ENCODE measurements at regions not wholly inside any gene's neighbourhood (a gene's known extent, or its start where the extent isn't known, plus 50 kb on each side); places are given as distances from the start of the nearest gene placed in this dataset.

DNA sequence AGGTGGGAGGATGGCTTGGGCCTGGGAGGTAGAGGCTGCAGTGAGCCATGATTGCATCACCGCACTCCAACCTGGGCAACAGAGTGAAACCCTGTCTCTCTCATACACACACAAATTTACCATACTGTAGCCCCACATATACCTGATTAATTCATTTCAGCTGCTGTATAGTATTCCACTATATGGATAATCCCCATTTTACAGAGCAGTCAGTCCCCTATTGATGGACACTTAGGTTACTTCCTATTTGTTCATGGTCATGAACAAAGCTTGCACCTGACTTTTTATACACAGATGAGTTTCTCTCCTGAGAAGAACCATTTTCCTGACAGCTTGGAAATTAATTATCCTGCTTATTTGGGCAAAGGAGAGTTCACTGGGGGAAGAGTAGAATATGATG is 59.2 kb downstream of the EMX2 start:
- no peak for DNase-seq

DNA sequence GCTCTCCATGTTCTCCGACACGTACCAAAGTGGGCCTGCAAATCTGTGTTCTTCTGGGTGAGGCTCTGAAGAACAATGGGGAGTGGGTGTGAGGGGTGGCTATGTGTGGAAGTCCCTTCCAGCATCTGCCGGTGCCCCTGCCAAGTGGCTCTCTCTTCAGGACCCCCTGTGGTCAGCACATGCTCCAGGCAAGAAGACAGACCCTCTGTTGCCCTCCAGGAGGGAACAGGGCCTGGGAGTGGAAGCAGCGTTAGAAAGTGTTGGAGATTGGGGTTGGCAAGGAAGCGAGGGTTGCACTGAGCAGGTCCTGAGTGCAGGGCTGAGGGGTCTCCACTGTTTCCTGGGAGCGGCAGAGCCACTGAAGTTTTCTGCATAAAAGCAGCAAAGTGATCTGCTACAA is 60.5 kb downstream of the EMX2 start:
- H3K36me3 Mint-ChIP-seq, result no peaks in the 10 kb centered on the region
- H3K27me3 Mint-ChIP-seq, result peaks cover 0 to 16% (median 11%) of the 10 kb centered on the region in 3 donors
- ATAC-seq (ENCODE audit: low read depth in 2 of 2) (no peak), DNase-seq (no peak)
- H3K27ac Mint-ChIP-seq, result no peak overlapping the region
- H3K9me3 Mint-ChIP-seq, result peaks cover 0 to 11% (median 6%) of the 10 kb centered on the region in 7 donors
- no peaks in the 10 kb centered on the region for H3K4me1 Mint-ChIP-seq
- peak overlapping the region in 1 of 8 donors; percentile 5 for H3K4me3 Mint-ChIP-seq

More for the DNA sequence above, 59.2 kb downstream of the EMX2 start:
- Mint-ChIP-seq H3K27me3 (peaks cover 0 to 16% (median 11%) of the 10 kb centered on the region in 3 donors), H3K4me3 (no peak overlapping the region), H3K9me3 (peaks cover 0 to 11% (median 6%) of the 10 kb centered on the region in 7 donors), H3K4me1 (no peaks in the 10 kb centered on the region), H3K27ac (no peak overlapping the region), H3K36me3 (no peaks in the 10 kb centered on the region)
- no peak for ATAC-seq (ENCODE audit: low read depth in 2 of 2)

DNA sequence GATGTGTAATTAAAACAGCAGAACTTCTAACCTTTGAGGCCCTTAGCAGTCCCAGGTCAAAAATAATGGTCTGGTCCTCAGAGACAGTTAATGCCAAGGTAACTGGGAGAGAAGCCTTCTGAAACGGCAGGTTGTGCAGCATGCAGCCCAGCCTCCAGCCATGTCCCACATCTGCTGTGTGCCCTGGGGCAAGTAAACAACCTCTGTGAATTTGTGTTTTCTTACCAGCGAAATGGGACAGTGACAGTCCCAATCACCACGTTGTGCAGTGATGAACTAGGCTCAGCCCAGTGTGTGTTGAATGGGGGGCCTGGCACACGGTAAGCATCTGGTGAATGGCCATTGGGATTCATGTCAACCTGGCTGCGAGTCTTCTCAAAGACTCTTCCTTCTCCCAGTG is 61.2 kb downstream of the EMX2 start:
- peaks cover 0 to 10% (median 6%) of the 10 kb centered on the region in 7 donors for H3K9me3 Mint-ChIP-seq
- H3K27ac Mint-ChIP-seq, result no peak overlapping the region
- no peaks in the 10 kb centered on the region for H3K36me3 Mint-ChIP-seq
- ATAC-seq (ENCODE audit: low read depth in 2 of 2) (no peak), DNase-seq (no peak)
- no peaks in the 10 kb centered on the region for H3K4me1 Mint-ChIP-seq
- no peak overlapping the region for H3K4me3 Mint-ChIP-seq
- H3K27me3 Mint-ChIP-seq, result peaks cover 0 to 16% (median 11%) of the 10 kb centered on the region in 3 donors

DNA sequence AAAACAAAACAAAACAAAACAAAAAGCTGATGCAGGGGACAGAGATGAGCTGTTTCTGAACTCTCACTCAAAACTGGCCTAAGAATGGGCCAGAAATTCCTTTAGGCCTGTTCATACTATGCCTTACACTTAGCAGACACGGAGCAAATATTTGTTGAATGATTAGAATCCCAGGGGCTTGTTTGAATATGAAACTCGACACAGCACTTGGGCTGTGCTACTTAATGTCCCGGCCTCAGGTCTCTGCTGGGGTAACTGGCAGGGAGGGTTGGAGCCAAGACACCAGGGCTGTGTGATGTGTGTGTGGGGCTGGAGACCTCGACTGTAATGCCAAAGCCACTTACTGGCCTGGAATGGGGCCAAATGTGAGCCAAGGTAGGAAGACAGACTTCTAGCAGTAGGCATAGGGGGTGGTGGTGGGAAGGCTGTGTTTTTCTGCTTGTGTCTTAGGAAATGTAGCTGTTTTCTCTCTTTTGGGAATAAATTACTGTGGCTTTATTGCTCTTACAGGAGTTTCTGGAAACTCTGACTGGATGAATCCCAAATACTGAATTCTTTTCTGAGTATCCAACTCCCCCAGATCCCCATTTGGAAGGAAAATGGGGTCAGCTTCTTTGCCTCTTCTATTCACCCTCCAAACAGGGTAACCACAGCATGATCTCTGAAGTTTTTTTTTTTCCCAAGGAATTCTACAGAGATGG is 66.7 kb downstream of the EMX2 start:
- ATAC-seq (ENCODE audit: low read depth in 2 of 2), result no peak
- peaks cover 0 to 7% (median 0%) of the 10 kb centered on the region in 7 donors for H3K9me3 Mint-ChIP-seq

DNA sequence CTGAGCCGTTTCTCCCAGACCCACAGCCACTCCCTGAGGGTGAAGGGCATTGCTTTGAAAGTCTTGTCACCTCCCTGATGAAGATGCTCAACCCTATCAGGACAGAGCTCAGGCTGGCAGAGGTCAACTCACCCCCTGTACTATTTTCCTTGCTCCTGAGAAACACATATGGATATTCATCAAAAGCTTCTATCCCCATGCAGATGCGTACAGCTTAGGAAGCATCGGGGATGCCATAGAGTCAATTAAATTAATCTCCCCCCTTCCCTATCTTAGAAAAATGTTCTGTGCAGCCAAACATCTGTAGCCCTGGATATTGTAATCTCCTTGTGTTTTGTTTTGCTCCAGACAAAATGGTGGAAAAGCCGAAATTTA is 67.2 kb downstream of the EMX2 start:
- Mint-ChIP-seq H3K9me3 (peaks cover 0 to 10% (median 0%) of the 10 kb centered on the region in 7 donors), H3K27ac (no peak overlapping the region)

More for the DNA sequence above, 66.7 kb downstream of the EMX2 start:
- no peak overlapping the region for H3K27ac Mint-ChIP-seq
- peaks cover 7 to 17% (median 13%) of the 10 kb centered on the region in 3 donors for H3K27me3 Mint-ChIP-seq
- no peaks in the 10 kb centered on the region for H3K4me1 Mint-ChIP-seq
- no peak for DNase-seq
- no peaks in the 10 kb centered on the region for H3K36me3 Mint-ChIP-seq
- H3K4me3 Mint-ChIP-seq, result no peak overlapping the region

GRCh38 chr10:117610321-117610720 is 67.8 kb downstream of the EMX2 start:
- Mint-ChIP-seq H3K27me3 (peaks cover 9 to 18% (median 18%) of the 10 kb centered on the region in 3 donors), H3K9me3 (peaks cover 0 to 10% (median 0%) of the 10 kb centered on the region in 7 donors), H3K4me1 (no peaks in the 10 kb centered on the region)

More for the DNA sequence above, 67.2 kb downstream of the EMX2 start:
- Mint-ChIP-seq H3K27me3 (peaks cover 9 to 18% (median 18%) of the 10 kb centered on the region in 3 donors), H3K4me1 (no peaks in the 10 kb centered on the region), H3K4me3 (no peak overlapping the region), H3K36me3 (no peaks in the 10 kb centered on the region)
- ATAC-seq (ENCODE audit: low read depth in 2 of 2), result no peak
- no peak for DNase-seq

DNA sequence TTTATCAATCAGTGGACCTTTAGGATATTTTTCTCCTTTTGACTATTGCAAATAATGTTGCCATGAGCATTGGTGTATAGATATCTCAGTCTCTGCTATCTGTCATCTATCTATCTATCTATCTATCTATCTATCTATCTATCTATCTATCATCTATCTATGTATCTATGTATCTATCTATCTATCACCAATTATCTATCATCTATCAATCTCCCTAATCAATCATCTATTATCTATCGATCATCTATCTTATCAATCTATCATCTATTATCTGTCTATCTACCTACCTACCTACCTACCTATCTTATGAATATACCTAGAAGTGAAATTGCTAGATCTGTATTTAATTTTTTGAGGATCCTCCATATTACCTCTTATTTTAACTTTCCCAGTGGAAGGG is 69.6 kb downstream of the EMX2 start:
- Mint-ChIP-seq H3K4me3 (no peak overlapping the region), H3K27ac (no peak overlapping the region), H3K9me3 (peaks cover 0 to 5% (median 0%) of the 10 kb centered on the region in 7 donors), H3K36me3 (no peaks in the 10 kb centered on the region), H3K27me3 (peaks cover 9 to 25% (median 18%) of the 10 kb centered on the region in 3 donors), H3K4me1 (no peaks in the 10 kb centered on the region)
- ATAC-seq (ENCODE audit: low read depth in 2 of 2) (no peak), DNase-seq (no peak)

More at GRCh38 chr10:117610321-117610720, 67.8 kb downstream of the EMX2 start:
- Mint-ChIP-seq H3K27ac (no peak overlapping the region), H3K36me3 (no peaks in the 10 kb centered on the region), H3K4me3 (no peak overlapping the region)
- DNase-seq (no peak), ATAC-seq (ENCODE audit: low read depth in 2 of 2) (no peak)

DNA sequence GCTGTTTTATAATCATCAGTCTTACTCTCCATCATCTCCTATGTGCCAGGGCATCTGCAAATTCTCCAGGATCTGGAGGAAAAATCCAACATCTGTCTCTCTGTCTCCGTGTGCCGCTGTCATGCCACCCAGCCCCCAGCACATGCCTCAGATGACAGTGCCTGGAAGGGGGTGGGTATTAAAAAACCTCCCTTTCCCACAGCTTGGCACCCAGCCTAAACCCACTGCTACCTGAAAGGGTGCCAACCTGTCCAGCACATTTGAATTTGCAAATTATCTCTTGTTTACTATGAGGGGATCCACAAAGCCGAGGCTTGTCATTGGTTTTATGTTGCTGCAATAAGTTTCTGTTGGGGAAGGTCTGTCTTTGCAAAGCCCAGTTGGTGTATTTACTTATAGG is 73.1 kb downstream of the EMX2 start:
- H3K36me3 Mint-ChIP-seq, result no peaks in the 10 kb centered on the region
- H3K27ac Mint-ChIP-seq, result no peak overlapping the region
- H3K27me3 Mint-ChIP-seq, result peaks cover 9 to 24% (median 18%) of the 10 kb centered on the region in 3 donors
- DNase-seq (no peak), ATAC-seq (ENCODE audit: low read depth in 2 of 2) (no peak)
- H3K9me3 Mint-ChIP-seq, result peaks cover 0 to 5% (median 0%) of the 10 kb centered on the region in 7 donors
- no peak overlapping the region for H3K4me3 Mint-ChIP-seq
- H3K4me1 Mint-ChIP-seq, result no peaks in the 10 kb centered on the region

DNA sequence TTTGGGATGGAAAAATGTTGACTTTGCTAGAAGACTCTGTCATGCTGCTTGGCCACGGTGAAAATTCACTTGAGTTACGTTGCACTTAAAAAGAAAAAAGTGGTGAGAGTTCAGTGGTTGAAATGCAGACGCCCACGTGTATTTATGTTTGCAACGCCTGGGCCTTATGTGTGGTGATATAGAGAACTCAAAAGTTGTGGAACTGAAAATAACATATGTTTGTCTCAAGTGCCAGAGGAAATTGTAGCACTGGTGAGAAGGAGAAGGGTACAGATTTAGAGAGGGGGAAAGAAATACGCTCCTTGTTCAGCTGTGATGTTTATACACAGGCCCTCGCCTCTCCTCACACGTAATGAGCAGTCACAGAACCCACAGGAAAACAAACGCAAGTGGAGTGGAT is 73.6 kb downstream of the EMX2 start:
- H3K27ac Mint-ChIP-seq, result no peak overlapping the region
- no peak for DNase-seq
- no peaks in the 10 kb centered on the region for H3K36me3 Mint-ChIP-seq
- no peak overlapping the region for H3K4me3 Mint-ChIP-seq
- peaks cover 7 to 24% (median 18%) of the 10 kb centered on the region in 3 donors for H3K27me3 Mint-ChIP-seq
- no peaks in the 10 kb centered on the region for H3K4me1 Mint-ChIP-seq
- no peak for ATAC-seq (ENCODE audit: low read depth in 2 of 2)
- peaks cover 0 to 5% (median 0%) of the 10 kb centered on the region in 7 donors for H3K9me3 Mint-ChIP-seq

DNA sequence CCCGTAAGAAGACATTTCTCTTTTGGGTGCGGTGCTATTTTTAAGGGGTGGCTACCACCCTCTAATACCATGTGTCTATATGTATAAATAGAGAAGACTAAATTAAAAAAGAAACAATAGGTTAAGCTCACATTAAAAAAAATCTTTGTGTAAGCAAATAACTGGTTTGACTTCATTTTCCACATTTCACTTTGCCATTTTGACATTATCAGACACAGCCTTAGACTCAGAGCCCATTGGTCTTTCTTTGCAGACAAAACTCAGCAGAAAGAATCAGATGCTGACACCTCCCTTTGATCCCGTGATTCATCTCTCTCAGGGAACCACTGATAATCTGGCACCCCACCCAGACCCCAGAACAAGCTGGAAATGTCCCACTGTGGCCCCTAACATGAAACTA is 74.5 kb downstream of the EMX2 start:
- peaks cover 0 to 5% (median 0%) of the 10 kb centered on the region in 7 donors for H3K9me3 Mint-ChIP-seq
- H3K27ac Mint-ChIP-seq, result no peak overlapping the region
- no peaks in the 10 kb centered on the region for H3K36me3 Mint-ChIP-seq
- H3K4me3 Mint-ChIP-seq, result no peak overlapping the region
- DNase-seq (no peak), ATAC-seq (ENCODE audit: low read depth in 2 of 2) (no peak)
- no peaks in the 10 kb centered on the region for H3K4me1 Mint-ChIP-seq
- H3K27me3 Mint-ChIP-seq, result peaks cover 6 to 28% (median 27%) of the 10 kb centered on the region in 3 donors

DNA sequence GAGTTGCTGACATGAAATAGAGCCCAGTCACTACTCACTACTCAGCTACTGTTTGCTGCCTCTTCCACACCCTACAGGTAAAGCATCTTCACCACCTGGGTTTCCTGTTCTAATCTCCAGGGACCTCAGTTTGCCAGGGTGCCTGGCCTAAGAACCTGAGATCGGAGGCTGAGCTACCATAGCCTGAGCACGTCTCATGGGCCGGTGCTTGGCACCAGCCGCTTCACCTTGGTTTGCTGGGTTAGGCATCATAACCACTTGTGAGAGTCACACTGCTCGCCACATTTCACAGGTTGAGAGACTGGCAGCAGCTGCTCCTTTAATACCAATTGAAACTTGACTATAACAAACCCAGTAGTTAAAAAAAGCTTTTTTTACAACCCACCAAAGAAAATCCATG is 75.1 kb downstream of the EMX2 start:
- no peaks in the 10 kb centered on the region for H3K36me3 Mint-ChIP-seq
- no peak for DNase-seq
- H3K27ac Mint-ChIP-seq, result no peak overlapping the region
- no peaks in the 10 kb centered on the region for H3K4me1 Mint-ChIP-seq
- peaks cover 11 to 30% (median 28%) of the 10 kb centered on the region in 3 donors for H3K27me3 Mint-ChIP-seq
- H3K4me3 Mint-ChIP-seq, result no peak overlapping the region
- ATAC-seq (ENCODE audit: low read depth in 2 of 2), result no peak
- peaks cover 0 to 5% (median 0%) of the 10 kb centered on the region in 7 donors for H3K9me3 Mint-ChIP-seq

DNA sequence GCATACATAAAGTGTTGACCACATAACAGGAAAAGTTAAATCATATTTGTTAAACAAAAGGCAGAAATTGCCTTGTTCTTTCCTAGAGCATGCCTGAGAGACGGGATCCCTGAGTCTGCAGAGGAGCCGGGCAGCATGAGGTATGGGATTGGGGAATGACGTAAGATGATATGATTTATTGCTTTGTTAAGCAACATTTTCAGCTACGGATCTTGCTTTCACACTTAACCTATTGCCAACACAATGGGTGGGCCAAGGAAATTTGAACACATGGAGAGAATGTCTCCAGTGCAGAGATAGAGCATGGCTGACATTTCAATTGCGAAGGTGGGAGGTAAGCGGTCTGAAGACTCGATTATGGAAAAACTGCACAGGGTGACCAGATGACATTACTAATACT is 76.7 kb downstream of the EMX2 start:
- DNase-seq, result no peak
- H3K27me3 Mint-ChIP-seq, result peaks cover 8 to 28% (median 23%) of the 10 kb centered on the region in 3 donors
- no peaks in the 10 kb centered on the region for H3K4me1 Mint-ChIP-seq
- H3K4me3 Mint-ChIP-seq, result no peak overlapping the region
- H3K27ac Mint-ChIP-seq, result no peak overlapping the region
- H3K36me3 Mint-ChIP-seq, result no peaks in the 10 kb centered on the region
- peaks cover 0 to 3% (median 0%) of the 10 kb centered on the region in 7 donors for H3K9me3 Mint-ChIP-seq
- no peak for ATAC-seq (ENCODE audit: low read depth in 2 of 2)

DNA sequence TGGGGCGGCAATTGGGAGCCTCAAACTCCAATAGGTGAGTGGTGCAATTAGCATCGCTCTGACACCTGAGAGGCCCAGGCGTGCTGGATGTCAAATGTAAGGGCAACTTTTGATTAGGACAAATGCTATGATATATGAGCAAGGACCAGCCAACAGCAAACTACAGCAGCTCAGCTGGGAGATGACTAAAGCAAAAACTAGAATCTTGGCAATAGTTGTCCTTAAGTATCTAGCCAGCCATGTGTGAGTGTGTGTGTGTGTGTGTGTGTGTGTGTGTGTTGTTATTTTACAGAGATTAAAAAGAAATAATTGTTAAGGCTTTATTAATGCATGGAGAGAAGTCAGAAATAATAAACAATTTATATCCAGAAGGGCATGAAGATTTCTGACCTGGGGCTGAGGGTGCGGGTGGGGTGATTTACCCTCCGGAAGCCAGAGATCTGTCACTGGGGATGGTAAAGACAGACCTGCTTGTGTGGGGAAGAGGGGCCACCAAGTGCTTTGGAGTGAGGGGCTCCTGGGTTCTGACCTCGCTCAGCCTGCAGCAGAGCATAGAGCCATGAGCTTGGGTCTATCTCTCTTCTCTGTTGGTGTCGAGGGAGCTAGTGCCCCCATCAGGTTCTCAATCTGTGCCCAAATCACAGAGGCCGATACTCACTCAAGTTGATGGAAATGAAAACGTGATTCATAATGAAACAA is 77.3 kb downstream of the EMX2 start:
- H3K4me3 Mint-ChIP-seq, result peak overlapping the region in 2 of 8 donors; percentile 20 to 73
- no peaks in the 10 kb centered on the region for H3K4me1 Mint-ChIP-seq
- DNase-seq, result no peak
- H3K9me3 Mint-ChIP-seq, result peaks cover 0 to 3% (median 0%) of the 10 kb centered on the region in 7 donors
- H3K27ac Mint-ChIP-seq, result no peak overlapping the region
- ATAC-seq (ENCODE audit: low read depth in 2 of 2), result no peak
- no peaks in the 10 kb centered on the region for H3K36me3 Mint-ChIP-seq
- H3K27me3 Mint-ChIP-seq, result peaks cover 5 to 23% (median 18%) of the 10 kb centered on the region in 3 donors

DNA sequence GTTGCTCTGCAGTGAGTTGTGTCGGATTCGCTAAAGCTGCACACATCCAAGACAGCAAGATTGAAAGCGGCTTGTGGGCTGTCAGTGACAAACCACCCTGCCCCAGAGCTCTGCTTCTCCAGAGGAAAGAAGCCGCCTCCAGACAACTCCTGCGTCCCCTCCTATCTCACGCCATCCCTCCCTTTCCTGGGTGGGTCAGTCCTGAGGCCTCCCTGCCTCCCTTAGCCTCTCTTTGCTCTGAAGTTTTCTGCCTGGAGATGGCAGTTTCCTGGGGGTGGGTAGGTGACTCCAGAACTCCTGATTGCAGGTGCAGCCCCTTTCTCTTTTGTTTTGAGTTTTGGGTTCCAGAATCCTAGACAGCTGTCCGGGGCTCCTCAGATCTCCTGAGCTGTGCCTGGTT is 78.7 kb downstream of the EMX2 start:
- ATAC-seq (ENCODE audit: low read depth in 2 of 2) (no peak), DNase-seq (no peak)
- peaks cover 5 to 21% (median 11%) of the 10 kb centered on the region in 3 donors for H3K27me3 Mint-ChIP-seq
- H3K4me1 Mint-ChIP-seq, result no peaks in the 10 kb centered on the region
- no peaks in the 10 kb centered on the region for H3K36me3 Mint-ChIP-seq
- H3K9me3 Mint-ChIP-seq, result peaks cover 0 to 5% (median 0%) of the 10 kb centered on the region in 7 donors
- H3K4me3 Mint-ChIP-seq, result peak overlapping the region in 1 of 8 donors; percentile 2
- no peak overlapping the region for H3K27ac Mint-ChIP-seq
